Ovary (tissue), 3 donors: ENCODE measurements at regions not wholly inside any gene's neighbourhood (a gene's known extent, or its start where the extent isn't known, plus 50 kb on each side); places are given as distances from the start of the nearest gene placed in this dataset.

Source experiments
- POLR2A ChIP-seq: fragments of 450-650 bp; IDR thresholded peaks from one replicate; pipeline ENCODE4 v1.6.1; 2017; ENCODE audit warnings: antibody characterized with exemption, mild to moderate bottlenecking, moderate library complexity
- TF ChIP-seq, protein P1 (sequence below), 3 donors: fragments of 450-650 bp in 2 of 3; fragments of 200-600 bp in 1 of 3; IDR thresholded peaks; one replicate each; pipeline versions ENCODE4 v1.5.1 to v1.8.0; 2016 to 2022; ENCODE audit warnings: antibody characterized with exemption in 3 of 3, mild to moderate bottlenecking in 1 of 3
- donor health status: DM: no; HTN: no; CAD: no.

DNA sequence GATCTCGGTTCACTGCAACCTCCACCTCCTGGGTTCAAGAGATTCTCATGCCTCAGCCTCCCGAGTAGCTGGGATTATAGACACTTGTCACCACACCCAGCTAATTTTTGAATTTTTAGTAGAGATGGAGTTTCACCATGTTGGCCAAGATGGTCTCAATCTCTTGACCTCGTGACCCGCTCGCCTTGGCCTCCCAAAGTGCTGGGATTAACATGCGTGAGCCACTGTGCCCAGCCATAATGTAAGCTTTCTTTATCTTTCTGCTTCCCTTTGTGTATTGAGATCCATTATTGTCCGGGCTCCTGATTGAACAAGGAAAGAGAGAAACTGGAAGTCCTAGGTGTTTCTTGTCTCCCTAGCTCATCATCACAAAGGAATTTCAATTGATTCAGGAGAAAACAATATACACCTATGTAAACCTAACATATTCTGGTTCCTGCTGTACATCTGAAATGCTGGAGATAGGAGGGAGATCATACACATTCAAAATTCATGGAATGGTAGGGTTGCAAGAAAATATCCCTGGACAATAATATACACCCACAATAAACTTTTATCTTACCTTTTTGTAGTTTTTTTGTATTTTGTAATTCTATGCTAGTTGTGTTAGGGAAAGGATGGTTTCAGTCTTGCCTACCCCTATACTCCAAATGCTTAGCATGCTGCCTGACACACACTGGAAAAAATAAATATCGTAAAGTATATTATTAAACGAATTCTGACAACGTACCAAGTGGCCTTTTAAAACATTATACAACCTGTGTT is 194.4 kb upstream of the HS3ST1 start:
- TF ChIP-seq POLR2A = no peak
- TF ChIP-seq, protein P1, sequence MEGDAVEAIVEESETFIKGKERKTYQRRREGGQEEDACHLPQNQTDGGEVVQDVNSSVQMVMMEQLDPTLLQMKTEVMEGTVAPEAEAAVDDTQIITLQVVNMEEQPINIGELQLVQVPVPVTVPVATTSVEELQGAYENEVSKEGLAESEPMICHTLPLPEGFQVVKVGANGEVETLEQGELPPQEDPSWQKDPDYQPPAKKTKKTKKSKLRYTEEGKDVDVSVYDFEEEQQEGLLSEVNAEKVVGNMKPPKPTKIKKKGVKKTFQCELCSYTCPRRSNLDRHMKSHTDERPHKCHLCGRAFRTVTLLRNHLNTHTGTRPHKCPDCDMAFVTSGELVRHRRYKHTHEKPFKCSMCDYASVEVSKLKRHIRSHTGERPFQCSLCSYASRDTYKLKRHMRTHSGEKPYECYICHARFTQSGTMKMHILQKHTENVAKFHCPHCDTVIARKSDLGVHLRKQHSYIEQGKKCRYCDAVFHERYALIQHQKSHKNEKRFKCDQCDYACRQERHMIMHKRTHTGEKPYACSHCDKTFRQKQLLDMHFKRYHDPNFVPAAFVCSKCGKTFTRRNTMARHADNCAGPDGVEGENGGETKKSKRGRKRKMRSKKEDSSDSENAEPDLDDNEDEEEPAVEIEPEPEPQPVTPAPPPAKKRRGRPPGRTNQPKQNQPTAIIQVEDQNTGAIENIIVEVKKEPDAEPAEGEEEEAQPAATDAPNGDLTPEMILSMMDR (IDR thresholded peaks at IDR 0.05) = no peak
